SK-N-SH (cell line): ENCODE measurements at regions not wholly inside any gene's neighbourhood (a gene's known extent, or its start where the extent isn't known, plus 50 kb on each side); places are given as distances from the start of the nearest gene placed in this dataset.

Experiments used
- CHD2 ChIP-seq: fragments of 150-350 bp; IDR thresholded peaks from 2 replicates; pipeline ENCODE4 v1.6.1; 2018; ENCODE audit warnings: low read length; ENCODE audit not compliant: partially characterized antibody
- GABPA ChIP-seq: IDR thresholded peaks from 2 replicates; pipeline ENCODE4 v1.4.0; 2012; ENCODE audit warnings: low read depth, mild to moderate bottlenecking
- MAX ChIP-seq: IDR thresholded peaks from 2 replicates; pipeline ENCODE4 v1.4.0; 2012; ENCODE audit warnings: low read depth
- TF ChIP-seq, protein P1 (sequence below): IDR thresholded peaks from 2 replicates; pipeline ENCODE4 v1.6.1; 2012; ENCODE audit warnings: mild to moderate bottlenecking, low read depth, low read length, moderate library complexity
- TF ChIP-seq, protein P2 (sequence below): fragments of 200-600 bp; sonication (generic); IDR thresholded peaks from 2 replicates; pipeline ENCODE4 v1.6.1; 2017; ENCODE audit warnings: antibody characterized with exemption, mild to moderate bottlenecking, moderate library complexity

GRCh38 chr1:101548376-101548775 is 311.6 kb downstream of the S1PR1 start:
- TF ChIP-seq MAX: no peak
- TF ChIP-seq, protein P1, sequence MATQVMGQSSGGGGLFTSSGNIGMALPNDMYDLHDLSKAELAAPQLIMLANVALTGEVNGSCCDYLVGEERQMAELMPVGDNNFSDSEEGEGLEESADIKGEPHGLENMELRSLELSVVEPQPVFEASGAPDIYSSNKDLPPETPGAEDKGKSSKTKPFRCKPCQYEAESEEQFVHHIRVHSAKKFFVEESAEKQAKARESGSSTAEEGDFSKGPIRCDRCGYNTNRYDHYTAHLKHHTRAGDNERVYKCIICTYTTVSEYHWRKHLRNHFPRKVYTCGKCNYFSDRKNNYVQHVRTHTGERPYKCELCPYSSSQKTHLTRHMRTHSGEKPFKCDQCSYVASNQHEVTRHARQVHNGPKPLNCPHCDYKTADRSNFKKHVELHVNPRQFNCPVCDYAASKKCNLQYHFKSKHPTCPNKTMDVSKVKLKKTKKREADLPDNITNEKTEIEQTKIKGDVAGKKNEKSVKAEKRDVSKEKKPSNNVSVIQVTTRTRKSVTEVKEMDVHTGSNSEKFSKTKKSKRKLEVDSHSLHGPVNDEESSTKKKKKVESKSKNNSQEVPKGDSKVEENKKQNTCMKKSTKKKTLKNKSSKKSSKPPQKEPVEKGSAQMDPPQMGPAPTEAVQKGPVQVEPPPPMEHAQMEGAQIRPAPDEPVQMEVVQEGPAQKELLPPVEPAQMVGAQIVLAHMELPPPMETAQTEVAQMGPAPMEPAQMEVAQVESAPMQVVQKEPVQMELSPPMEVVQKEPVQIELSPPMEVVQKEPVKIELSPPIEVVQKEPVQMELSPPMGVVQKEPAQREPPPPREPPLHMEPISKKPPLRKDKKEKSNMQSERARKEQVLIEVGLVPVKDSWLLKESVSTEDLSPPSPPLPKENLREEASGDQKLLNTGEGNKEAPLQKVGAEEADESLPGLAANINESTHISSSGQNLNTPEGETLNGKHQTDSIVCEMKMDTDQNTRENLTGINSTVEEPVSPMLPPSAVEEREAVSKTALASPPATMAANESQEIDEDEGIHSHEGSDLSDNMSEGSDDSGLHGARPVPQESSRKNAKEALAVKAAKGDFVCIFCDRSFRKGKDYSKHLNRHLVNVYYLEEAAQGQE: no peak
- TF ChIP-seq, protein P2, sequence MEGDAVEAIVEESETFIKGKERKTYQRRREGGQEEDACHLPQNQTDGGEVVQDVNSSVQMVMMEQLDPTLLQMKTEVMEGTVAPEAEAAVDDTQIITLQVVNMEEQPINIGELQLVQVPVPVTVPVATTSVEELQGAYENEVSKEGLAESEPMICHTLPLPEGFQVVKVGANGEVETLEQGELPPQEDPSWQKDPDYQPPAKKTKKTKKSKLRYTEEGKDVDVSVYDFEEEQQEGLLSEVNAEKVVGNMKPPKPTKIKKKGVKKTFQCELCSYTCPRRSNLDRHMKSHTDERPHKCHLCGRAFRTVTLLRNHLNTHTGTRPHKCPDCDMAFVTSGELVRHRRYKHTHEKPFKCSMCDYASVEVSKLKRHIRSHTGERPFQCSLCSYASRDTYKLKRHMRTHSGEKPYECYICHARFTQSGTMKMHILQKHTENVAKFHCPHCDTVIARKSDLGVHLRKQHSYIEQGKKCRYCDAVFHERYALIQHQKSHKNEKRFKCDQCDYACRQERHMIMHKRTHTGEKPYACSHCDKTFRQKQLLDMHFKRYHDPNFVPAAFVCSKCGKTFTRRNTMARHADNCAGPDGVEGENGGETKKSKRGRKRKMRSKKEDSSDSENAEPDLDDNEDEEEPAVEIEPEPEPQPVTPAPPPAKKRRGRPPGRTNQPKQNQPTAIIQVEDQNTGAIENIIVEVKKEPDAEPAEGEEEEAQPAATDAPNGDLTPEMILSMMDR: no peak
- TF ChIP-seq GABPA: no peak
- TF ChIP-seq CHD2: no peak
